ENCODE measurements at regions not wholly inside any gene's neighbourhood (a gene's known extent, or its start where the extent isn't known, plus 50 kb on each side); places are given as distances from the start of the nearest gene placed in this dataset.

GRCh38 chr12:46449316-46449715 lies 76.7 kb upstream of the SLC38A2 start:
- DNase-seq (ENCODE audit: low spot score) = no peak

GRCh38 chr12:46446645-46447044 lies 74.1 kb upstream of the SLC38A2 start:
- DNase-seq (ENCODE audit: low spot score) = no peak

- DNase-seq (ENCODE audit: low spot score) = no peak
These were observed 73.1 kb upstream of the SLC38A2 start for GRCh38 chr12:46445551-46446235.

- DNase-seq (ENCODE audit: low spot score) = no peak
These were observed 72.5 kb upstream of the SLC38A2 start for GRCh38 chr12:46445093-46445492.

GRCh38 chr12:46443594-46444263 lies 71.2 kb upstream of the SLC38A2 start:
- no peak for DNase-seq (ENCODE audit: low spot score)

- DNase-seq (ENCODE audit: low spot score) = no peak
These were observed 70.2 kb upstream of the SLC38A2 start for GRCh38 chr12:46442738-46443137.

- no peak for DNase-seq (ENCODE audit: low spot score)
These were observed 69.7 kb upstream of the SLC38A2 start for GRCh38 chr12:46442239-46442638.

GRCh38 chr12:46439793-46440511 lies 67.4 kb upstream of the SLC38A2 start:
- no peak for DNase-seq (ENCODE audit: low spot score)

- DNase-seq (ENCODE audit: low spot score) = no peak
These were observed 66.2 kb upstream of the SLC38A2 start for GRCh38 chr12:46438719-46439319.

- no peak for DNase-seq (ENCODE audit: low spot score)
These were observed 65.7 kb upstream of the SLC38A2 start for GRCh38 chr12:46438256-46438655.

- DNase-seq (ENCODE audit: low spot score) = no peak
These were observed 64.9 kb upstream of the SLC38A2 start for GRCh38 chr12:46437469-46437868.

- DNase-seq (ENCODE audit: low spot score) = no peak
These were observed 64.2 kb upstream of the SLC38A2 start for GRCh38 chr12:46436747-46437146.

- DNase-seq (ENCODE audit: low spot score) = no peak
These were observed 63.1 kb upstream of the SLC38A2 start for GRCh38 chr12:46435625-46436024.

- no peak for DNase-seq (ENCODE audit: low spot score)
These were observed 62.5 kb upstream of the SLC38A2 start for GRCh38 chr12:46435029-46435428.

- DNase-seq (ENCODE audit: low spot score) = no peak
These were observed 61.3 kb upstream of the SLC38A2 start for GRCh38 chr12:46433829-46434228.

- no peak for DNase-seq (ENCODE audit: low spot score)
These were observed 59.8 kb upstream of the SLC38A2 start for GRCh38 chr12:46432325-46432724.

- no peak for DNase-seq (ENCODE audit: low spot score)
These were observed 57.9 kb upstream of the SLC38A2 start for GRCh38 chr12:46430340-46430948.
